PC-3 (cell line): ENCODE measurements at regions not wholly inside any gene's neighbourhood (a gene's known extent, or its start where the extent isn't known, plus 50 kb on each side); places are given as distances from the start of the nearest gene placed in this dataset.

Experiments used
- CTCF ChIP-seq: fragments of 300-600 bp; sonication (generic); conservative IDR thresholded peaks from 2 replicates; pipeline ENCODE4 v1.5.1; 2017; ENCODE audit warnings: antibody characterized with exemption, low read depth, mild to moderate bottlenecking, low read length
- EZH2 ChIP-seq: fragments of 300-600 bp; sonication (generic); IDR thresholded peaks from one replicate; pipeline ENCODE4 v1.6.1; 2017; ENCODE audit warnings: antibody characterized with exemption, mild to moderate bottlenecking, low read length; ENCODE audit not compliant: unreplicated experiment
- EZH2phosphoT487 ChIP-seq: fragments of 300-600 bp; sonication (generic); IDR thresholded peaks from 2 replicates; pipeline ENCODE4 v1.6.1; 2018; ENCODE audit warnings: mild to moderate bottlenecking, antibody characterized with exemption, low read length, borderline replicate concordance

- TF ChIP-seq CTCF (no peak), EZH2phosphoT487 (no peak), EZH2 (no peak)
Observed at GRCh38 chr1:38715415-38715814, 144.2 kb downstream of the RRAGC start.
